K562 (cell line): ENCODE measurements at regions not wholly inside any gene's neighbourhood (a gene's known extent, or its start where the extent isn't known, plus 50 kb on each side); places are given as distances from the start of the nearest gene placed in this dataset.

Experiments used
- ATAC-seq: fragments of 200-7000 bp; cut with Tn5 transposase; 3 replicates; pipeline ENCODE4 v1.9.1; 2020; ENCODE audit warnings: moderate library complexity
- BruUV-seq: library from RNA; stranded (reverse); fragments of 400-500 nt; replicated peaks from 2 replicates; lab custom pipeline; 2021; lab: Mats Ljungman, UMichigan
- CTCF ChIA-PET: fragments of 300-600 bp; formaldehyde crosslinking; extraction: SDS; loops from one replicate; lab custom pipeline; 2021; ENCODE audit warnings: low intra/inter-chr PET ratio; lab: Yijun Ruan, JAX
- POLR2A ChIA-PET: fragments of 300-600, 350-650 bp; sonication (Branson Sonifier 250); formaldehyde crosslinking; extraction: SDS; loops from one replicate; lab custom pipeline; 2021; ENCODE audit warnings: antibody characterized with exemption, inconsistent platforms; lab: Yijun Ruan, JAX
- DNase-seq, 4 experiments: peaks; one replicate each; pipeline versions ENCODE4 v3.0.0 to v3.0.0-alpha.2; 2011 to 2018; ENCODE audit warnings: low spot score in 3 of 4, mixed read lengths in 3 of 4; ENCODE audit errors: extremely low read depth in 1 of 4
- FAIRE-seq: peaks from 2 replicates; lab custom pipeline; 2011; peaks lifted over from hg19 to GRCh38; lab: Jason Lieb, UNC
- H2AFZ ChIP-seq: 2 replicates; pipeline ENCODE4 v1.6.0; 2011; ENCODE audit warnings: low read depth, low read length, control low read depth, inconsistent platforms
- H3K27ac ChIP-seq: fragments of 200-600 bp; 3 replicates; pipeline ENCODE4 v1.8.0; 2011; ENCODE audit warnings: low read depth, mild to moderate bottlenecking, control low read depth, inconsistent platforms, low read length, moderate library complexity, mixed read lengths; ENCODE audit errors: extremely low read depth
- H3K27me3 ChIP-seq, 2 experiments: fragments of 300-600 bp in 1 of 2; 2 replicates in 1 of 2; 3 replicates in 1 of 2; pipeline versions ENCODE4 v1.6.0 to v1.8.0; 2011; ENCODE audit warnings: inconsistent platforms in 2 of 2, low read length in 2 of 2, mild to moderate bottlenecking in 1 of 2, mixed read lengths in 1 of 2, moderate library complexity in 1 of 2; ENCODE audit not compliant: control insufficient read depth in 2 of 2, insufficient read depth in 2 of 2
- H3K36me3 ChIP-seq: fragments of 300-600 bp; 3 replicates; pipeline ENCODE4 v1.8.0; 2011; ENCODE audit warnings: mild to moderate bottlenecking, low read length, inconsistent platforms; ENCODE audit not compliant: control insufficient read depth, insufficient read depth
- H3K4me1 ChIP-seq, 2 experiments: fragments of 200-600 bp in 1 of 2; replicated peaks in 1 of 2; 2 replicates in 1 of 2; 3 replicates in 1 of 2; pipeline versions ENCODE4 v1.5.1 to v1.8.0; 2011; ENCODE audit warnings: inconsistent platforms in 2 of 2, low read length in 2 of 2, mild to moderate bottlenecking in 1 of 2, mixed read lengths in 1 of 2, moderate library complexity in 1 of 2; ENCODE audit not compliant: control insufficient read depth in 2 of 2, insufficient read depth in 2 of 2
- H3K4me2 ChIP-seq: 2 replicates; pipeline ENCODE4 v1.6.1; 2011; ENCODE audit warnings: low read length, control low read depth, inconsistent platforms, mixed read lengths; ENCODE audit not compliant: insufficient read depth
- H3K4me3 ChIP-seq: fragments of 200-600 bp; sonication (generic), shearing (Covaris generic); 2 replicates; pipeline ENCODE4 v1.5.1; 2016; ENCODE audit warnings: control low read depth, inconsistent platforms
- H3K79me2 ChIP-seq: fragments of 200-600 bp; 3 replicates; pipeline ENCODE4 v1.8.0; 2011; ENCODE audit warnings: low read length, inconsistent platforms; ENCODE audit not compliant: control insufficient read depth, insufficient read depth
- H3K9ac ChIP-seq, 2 experiments: 2 replicates each; pipeline versions ENCODE4 v1.6.0 to v1.6.1; 2011; ENCODE audit warnings: low read depth in 2 of 2, low read length in 2 of 2, control low read depth in 1 of 2, inconsistent platforms in 1 of 2, mild to moderate bottlenecking in 1 of 2, mixed read lengths in 1 of 2; ENCODE audit not compliant: insufficient read depth in 1 of 2
- H3K9me1 ChIP-seq: one replicate; pipeline ENCODE4 v1.6.0; 2011; ENCODE audit warnings: inconsistent platforms, mild to moderate bottlenecking, low read length, moderate library complexity; ENCODE audit not compliant: control insufficient read depth, insufficient read depth
- H3K9me3 ChIP-seq: replicated peaks from 2 replicates; pipeline ENCODE4 v1.5.1; 2011; ENCODE audit warnings: low read depth, low read length, inconsistent platforms; ENCODE audit not compliant: control insufficient read depth, insufficient read depth
- H4K20me1 ChIP-seq: replicated peaks from 2 replicates; pipeline ENCODE4 v1.6.1; 2011; ENCODE audit warnings: low read length, inconsistent platforms, mixed read lengths; ENCODE audit not compliant: control insufficient read depth, insufficient read depth
- ARID2 ChIP-seq: fragments of 450-650 bp; IDR thresholded peaks from 2 replicates; pipeline ENCODE4 v1.6.1; 2017; ENCODE audit warnings: antibody characterized with exemption, mild to moderate bottlenecking
- CREB1 ChIP-seq, 2 experiments: sonication (generic) in 1 of 2; formaldehyde crosslinking in 1 of 2; IDR thresholded peaks; 2 replicates each; pipeline versions ENCODE4 v1.6.1 to v1.8.0; 2012 to 2022; ENCODE audit warnings: inconsistent platforms in 1 of 2, mild to moderate bottlenecking in 1 of 2, missing genetic modification reagents in 1 of 2, moderate library complexity in 1 of 2
- E4F1 ChIP-seq: fragments of 250-450 bp; sonication (Bioruptor Pico); IDR thresholded peaks from 2 replicates; pipeline ENCODE4 v1.5.0; 2021; ENCODE audit warnings: mild to moderate bottlenecking, borderline replicate concordance
- MEF2A ChIP-seq: IDR thresholded peaks from 2 replicates; pipeline ENCODE4 v1.6.1; 2011; ENCODE audit warnings: low read depth, mild to moderate bottlenecking, low read length, moderate library complexity; ENCODE audit not compliant: control insufficient read depth
- NUFIP1 ChIP-seq: fragments of 450-650 bp; IDR thresholded peaks from 2 replicates; pipeline ENCODE4 v1.6.1; 2018; ENCODE audit not compliant: partially characterized antibody
- PKNOX1 ChIP-seq: fragments of 450-650 bp; IDR thresholded peaks from 2 replicates; pipeline ENCODE4 v1.6.1; 2016
- RBM34 ChIP-seq: fragments of 200-400 bp; formaldehyde crosslinking; IDR thresholded peaks from 2 replicates; pipeline ENCODE4 v1.6.1; 2018; ENCODE audit warnings: low read length, borderline replicate concordance; ENCODE audit not compliant: insufficient read depth
- SP2 ChIP-seq: IDR thresholded peaks from 2 replicates; pipeline ENCODE4 v1.6.1; 2011; ENCODE audit warnings: mild to moderate bottlenecking, low read depth, low read length, moderate library complexity; ENCODE audit not compliant: poor library complexity, severe bottlenecking; ENCODE audit errors: extremely low read depth
- SPI1 ChIP-seq: IDR thresholded peaks from 2 replicates; pipeline ENCODE4 v1.6.1; 2011; ENCODE audit warnings: low read depth, low read length, control low read depth, borderline replicate concordance
- SREBF1 ChIP-seq: fragments of 150-350 bp; IDR thresholded peaks from 2 replicates; pipeline ENCODE4 v1.6.1; 2014; ENCODE audit warnings: antibody characterized with exemption, low read depth, low read length, borderline replicate concordance
- TEAD2 ChIP-seq: fragments of 450-650 bp; IDR thresholded peaks from 2 replicates; pipeline ENCODE4 v1.6.1; 2016; ENCODE audit warnings: missing genetic modification characterization, control low read depth, missing compliant biosample characterization
- TSC22D4 ChIP-seq: fragments of 450-650 bp; IDR thresholded peaks from 2 replicates; pipeline ENCODE4 v1.6.1; 2016; ENCODE audit warnings: missing genetic modification characterization, missing biosample characterization, control low read depth
- ZNF655 ChIP-seq: fragments of 250-450 bp; sonication (Bioruptor Pico); IDR thresholded peaks from 2 replicates; pipeline ENCODE4 v1.5.0; 2021
- WGBS: fragments of 100-300 bp; shearing (Covaris generic); methylation state at CpG from one replicate; pipeline ENCODE4 v1.1.6; 2016; ENCODE audit warnings: low coverage, mixed read lengths; ENCODE audit not compliant: insufficient coverage; ENCODE audit errors: missing lambda C conversion rate; 5-methylcytosine and 5-hydroxymethylcytosine counted together
- in situ Hi-C: fragments of 300-500 bp; cut with MboI; formaldehyde crosslinking; loops from 4 replicates; pipeline ENCODE4 v1.15.0; 2018; ENCODE audit warnings: inconsistent platforms, mixed read lengths
- intact Hi-C: fragments of 100-400 bp; cut with micrococcal nuclease; formaldehyde crosslinking; loops from 2 replicates; pipeline ENCODE4 v1.14.2; 2022
- TF ChIP-seq, protein P1 (sequence below): fragments of 150-350 bp; conservative IDR thresholded peaks from 2 replicates; pipeline ENCODE4 v1.6.1; 2014; ENCODE audit warnings: low read length

- ChIA-PET POLR2A (no interaction called here), CTCF (no interaction called here)
- Histone ChIP-seq H3K9ac (no peak overlapping the region), H4K20me1 (no peaks in the 10 kb centered on the region), H3K9me3 (no peaks in the 10 kb centered on the region; the same call in 1 of the 2 replicates), H3K4me3 (no peak overlapping the region), H3K79me2 (no peaks in the 10 kb centered on the region), H3K9me1 (no peaks in the 10 kb centered on the region), H3K4me2 (no peak overlapping the region), H3K27ac (no peak overlapping the region), H3K36me3 (no peaks in the 10 kb centered on the region), H2AFZ (no peak overlapping the region), H3K27me3 (no peaks in the 10 kb centered on the region), H3K4me1 (no peaks in the 10 kb centered on the region)
- 0% methylated on average over 2 of the region's 2 CpGs for WGBS
- no peak for FAIRE-seq
- DNase-seq: no peak
- intact Hi-C loops: no loop called here
- ATAC-seq: no peak
- in situ Hi-C loops: no loop called here
- no TSS peak for BruUV-seq
- TF ChIP-seq ARID2 (no peak), SPI1 (no peak), NUFIP1 (no peak), PKNOX1 (no peak), SREBF1 (no peak), RBM34 (no peak), E4F1 (no peak), SP2 (no peak), ZNF655 (CRISPR knock-in tag) (no peak), TSC22D4 (tag) (no peak), TEAD2 (tag) (no peak), CREB1 (IDR thresholded peaks at IDR 0.05) (no peak), CREB1 (CRISPR knock-in tag; IDR thresholded peaks at IDR 0.05) (no peak), MEF2A (no peak)
- TF ChIP-seq, protein P1, sequence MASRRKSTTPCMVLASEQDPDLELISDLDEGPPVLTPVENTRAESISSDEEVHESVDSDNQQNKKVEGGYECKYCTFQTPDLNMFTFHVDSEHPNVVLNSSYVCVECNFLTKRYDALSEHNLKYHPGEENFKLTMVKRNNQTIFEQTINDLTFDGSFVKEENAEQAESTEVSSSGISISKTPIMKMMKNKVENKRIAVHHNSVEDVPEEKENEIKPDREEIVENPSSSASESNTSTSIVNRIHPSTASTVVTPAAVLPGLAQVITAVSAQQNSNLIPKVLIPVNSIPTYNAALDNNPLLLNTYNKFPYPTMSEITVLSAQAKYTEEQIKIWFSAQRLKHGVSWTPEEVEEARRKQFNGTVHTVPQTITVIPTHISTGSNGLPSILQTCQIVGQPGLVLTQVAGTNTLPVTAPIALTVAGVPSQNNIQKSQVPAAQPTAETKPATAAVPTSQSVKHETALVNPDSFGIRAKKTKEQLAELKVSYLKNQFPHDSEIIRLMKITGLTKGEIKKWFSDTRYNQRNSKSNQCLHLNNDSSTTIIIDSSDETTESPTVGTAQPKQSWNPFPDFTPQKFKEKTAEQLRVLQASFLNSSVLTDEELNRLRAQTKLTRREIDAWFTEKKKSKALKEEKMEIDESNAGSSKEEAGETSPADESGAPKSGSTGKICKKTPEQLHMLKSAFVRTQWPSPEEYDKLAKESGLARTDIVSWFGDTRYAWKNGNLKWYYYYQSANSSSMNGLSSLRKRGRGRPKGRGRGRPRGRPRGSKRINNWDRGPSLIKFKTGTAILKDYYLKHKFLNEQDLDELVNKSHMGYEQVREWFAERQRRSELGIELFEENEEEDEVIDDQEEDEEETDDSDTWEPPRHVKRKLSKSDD: no peak
These were observed 370.2 kb upstream of the EPHA7 start for GRCh38 chr6:93789532-93789931.
